OCI-LY3 (cell line): ENCODE measurements at regions not wholly inside any gene's neighbourhood (a gene's known extent, or its start where the extent isn't known, plus 50 kb on each side); places are given as distances from the start of the nearest gene placed in this dataset.

Source experiments
- EZH2phosphoT487 ChIP-seq: fragments of 200-600 bp; shearing (Covaris generic); IDR thresholded peaks from 2 replicates; pipeline ENCODE4 v1.6.1; 2018; ENCODE audit warnings: antibody characterized with exemption, mixed run types, low read depth
- TF ChIP-seq, protein P1 (sequence below): fragments of 200-600, 300-600 bp; sonication (generic); IDR thresholded peaks from 2 replicates; pipeline ENCODE4 v1.5.1; 2014; ENCODE audit warnings: antibody characterized with exemption, low read length, low read depth

DNA sequence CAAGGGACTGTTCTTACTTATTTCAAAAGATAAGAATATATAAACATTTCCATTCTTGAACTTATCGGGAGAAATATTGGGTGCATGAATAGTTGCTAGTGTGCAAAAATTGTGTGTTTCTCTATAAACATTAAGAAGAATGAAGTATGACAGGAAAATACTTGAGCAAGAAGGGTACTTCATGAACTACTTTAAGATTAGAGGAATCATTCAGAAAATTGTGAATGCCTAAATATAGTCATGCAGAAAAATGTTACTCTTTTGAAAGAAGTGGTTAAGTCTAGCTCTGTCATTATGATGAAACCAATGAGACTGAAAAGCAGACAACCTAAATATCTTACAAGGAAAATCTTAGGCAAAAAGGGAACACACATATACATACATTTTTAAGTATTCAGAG is 207.8 kb upstream of the PCDH18 start:
- TF ChIP-seq, protein P1, sequence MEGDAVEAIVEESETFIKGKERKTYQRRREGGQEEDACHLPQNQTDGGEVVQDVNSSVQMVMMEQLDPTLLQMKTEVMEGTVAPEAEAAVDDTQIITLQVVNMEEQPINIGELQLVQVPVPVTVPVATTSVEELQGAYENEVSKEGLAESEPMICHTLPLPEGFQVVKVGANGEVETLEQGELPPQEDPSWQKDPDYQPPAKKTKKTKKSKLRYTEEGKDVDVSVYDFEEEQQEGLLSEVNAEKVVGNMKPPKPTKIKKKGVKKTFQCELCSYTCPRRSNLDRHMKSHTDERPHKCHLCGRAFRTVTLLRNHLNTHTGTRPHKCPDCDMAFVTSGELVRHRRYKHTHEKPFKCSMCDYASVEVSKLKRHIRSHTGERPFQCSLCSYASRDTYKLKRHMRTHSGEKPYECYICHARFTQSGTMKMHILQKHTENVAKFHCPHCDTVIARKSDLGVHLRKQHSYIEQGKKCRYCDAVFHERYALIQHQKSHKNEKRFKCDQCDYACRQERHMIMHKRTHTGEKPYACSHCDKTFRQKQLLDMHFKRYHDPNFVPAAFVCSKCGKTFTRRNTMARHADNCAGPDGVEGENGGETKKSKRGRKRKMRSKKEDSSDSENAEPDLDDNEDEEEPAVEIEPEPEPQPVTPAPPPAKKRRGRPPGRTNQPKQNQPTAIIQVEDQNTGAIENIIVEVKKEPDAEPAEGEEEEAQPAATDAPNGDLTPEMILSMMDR: no peak
- TF ChIP-seq EZH2phosphoT487: no peak
